Activated CD8-positive, alpha-beta T cell treated with anti-CD3 and anti-CD28 coated beads for 36 hours (primary cell): ENCODE measurements at regions not wholly inside any gene's neighbourhood (a gene's known extent, or its start where the extent isn't known, plus 50 kb on each side); places are given as distances from the start of the nearest gene placed in this dataset.

Source experiments
- ATAC-seq: fragments of 200-7000 bp; cut with Tn5 transposase; one replicate; pipeline ENCODE4 v1.10.0; 2021; ENCODE audit warnings: mild to moderate bottlenecking, moderate library complexity
- CTCF ChIA-PET: fragments of 350-600 bp; sonication (Branson Sonifier 250); formaldehyde crosslinking; loops from one replicate; lab custom pipeline; 2021; ENCODE audit warnings: antibody characterized with exemption; lab: Charles Lee
- POLR2A ChIA-PET: fragments of 350-600 bp; sonication (Branson Sonifier 250); formaldehyde crosslinking; loops from one replicate; lab custom pipeline; 2021; ENCODE audit warnings: antibody characterized with exemption; lab: Charles Lee
- DNase-seq: peaks from one replicate; pipeline ENCODE4 v3.0.0-alpha.2; 2020
- H3K27ac Mint-ChIP-seq: one replicate; pipeline ENCODE4 v1.8.0; 2021; ENCODE audit warnings: mild to moderate bottlenecking, mixed read lengths
- H3K27me3 Mint-ChIP-seq: one replicate; pipeline ENCODE4 v1.8.0; 2021; ENCODE audit warnings: mixed read lengths
- H3K36me3 Mint-ChIP-seq: one replicate; pipeline ENCODE4 v1.8.0; 2021; ENCODE audit warnings: low read depth, mixed read lengths
- H3K4me1 Mint-ChIP-seq: one replicate; pipeline ENCODE4 v1.8.0; 2021; ENCODE audit warnings: low read depth, mixed read lengths
- H3K4me3 Mint-ChIP-seq: one replicate; pipeline ENCODE4 v1.8.0; 2021; ENCODE audit warnings: mild to moderate bottlenecking, moderate library complexity, mixed read lengths
- H3K9me3 Mint-ChIP-seq: one replicate; pipeline ENCODE4 v1.8.0; 2021; ENCODE audit warnings: mixed read lengths
- CTCF ChIP-seq: fragments of 200-600 bp; IDR thresholded peaks from one replicate; pipeline ENCODE4 v1.8.0; 2022; ENCODE audit warnings: antibody characterized with exemption, mild to moderate bottlenecking
- intact Hi-C: fragments of 100-400 bp; cut with micrococcal nuclease; formaldehyde crosslinking; loops from one replicate; pipeline ENCODE4 v1.10.0; 2022

- TF ChIP-seq CTCF: no peak
- Mint-ChIP-seq H3K27ac (no peak overlapping the region), H3K9me3 (no peaks in the 10 kb centered on the region), H3K4me3 (no peak overlapping the region), H3K4me1 (no peaks in the 10 kb centered on the region), H3K27me3 (peaks cover 3% of the 10 kb centered on the region), H3K36me3 (no peaks in the 10 kb centered on the region)
- DNase-seq (no peak), ATAC-seq (no peak)
- intact Hi-C loops: no loop called here
- ChIA-PET CTCF (interaction anchor here (1.4 kb wide), 1 partner anchor 105 kb away, joined by 3 read pairs; no protein-coding TSS in a partner anchor), POLR2A (no interaction called here)
Measured at GRCh38 chr5:135723491-135723890, 111.0 kb upstream of the SLC25A48 start.

GRCh38 chr5:135721548-135722090, 112.8 kb upstream of the SLC25A48 start:
- ATAC-seq (no peak), DNase-seq (no peak)
- POLR2A ChIA-PET: no interaction called here
- Mint-ChIP-seq H3K27me3 (no peaks in the 10 kb centered on the region), H3K36me3 (no peaks in the 10 kb centered on the region), H3K4me1 (no peaks in the 10 kb centered on the region), H3K4me3 (no peak overlapping the region), H3K9me3 (no peaks in the 10 kb centered on the region), H3K27ac (no peak overlapping the region)
- no peak for TF ChIP-seq CTCF
- CTCF ChIA-PET: no interaction called here
- intact Hi-C loops: no loop called here

- Mint-ChIP-seq H3K27ac (no peak overlapping the region), H3K9me3 (no peaks in the 10 kb centered on the region), H3K4me1 (no peaks in the 10 kb centered on the region), H3K36me3 (no peaks in the 10 kb centered on the region), H3K27me3 (no peaks in the 10 kb centered on the region), H3K4me3 (no peak overlapping the region)
- intact Hi-C loops: no loop called here
- no peak for TF ChIP-seq CTCF
- CTCF ChIA-PET: no interaction called here
- DNase-seq (no peak), ATAC-seq (no peak)
- POLR2A ChIA-PET: no interaction called here
Measured at GRCh38 chr5:135720191-135720590, 114.3 kb upstream of the SLC25A48 start.

- Mint-ChIP-seq H3K4me1 (no peaks in the 10 kb centered on the region), H3K9me3 (no peaks in the 10 kb centered on the region), H3K27ac (no peak overlapping the region), H3K27me3 (no peaks in the 10 kb centered on the region), H3K36me3 (no peaks in the 10 kb centered on the region), H3K4me3 (no peak overlapping the region)
- POLR2A ChIA-PET: no interaction called here
- CTCF ChIA-PET: no interaction called here
- ATAC-seq (no peak), DNase-seq (no peak)
- no peak for TF ChIP-seq CTCF
- intact Hi-C loops: no loop called here
Measured at GRCh38 chr5:135719428-135720063, 114.9 kb upstream of the SLC25A48 start.

GRCh38 chr5:135718651-135719050, 115.8 kb upstream of the SLC25A48 start:
- Mint-ChIP-seq H3K27ac (no peak overlapping the region), H3K27me3 (no peaks in the 10 kb centered on the region), H3K36me3 (no peaks in the 10 kb centered on the region), H3K4me1 (no peaks in the 10 kb centered on the region), H3K4me3 (no peak overlapping the region), H3K9me3 (no peaks in the 10 kb centered on the region)
- no peak for DNase-seq
- ChIA-PET POLR2A (no interaction called here), CTCF (no interaction called here)
- ATAC-seq: no peak
- intact Hi-C loops: no loop called here
- TF ChIP-seq CTCF: no peak
